Stomach (tissue), 8 donors: ENCODE measurements at regions not wholly inside any gene's neighbourhood (a gene's known extent, or its start where the extent isn't known, plus 50 kb on each side); places are given as distances from the start of the nearest gene placed in this dataset.

Source experiments
- DNase-seq, 2 donors: peaks; one replicate each; pipeline versions ENCODE4 v3.0.0 to v3.0.0-alpha.2; 2013 to 2019
- H3K27ac ChIP-seq, 5 donors: fragments of 200-600 bp in 4 of 5; sonication (generic) in 4 of 5; one replicate each; pipeline ENCODE4 v1.5.1; 2013 to 2019; ENCODE audit warnings: mild to moderate bottlenecking in 1 of 5, moderate library complexity in 1 of 5
- H3K27me3 ChIP-seq, 3 donors: fragments of 200-600 bp; sonication (generic); one replicate each; pipeline ENCODE4 v1.5.1; 2017 to 2019; ENCODE audit warnings: mixed run types in 1 of 3
- H3K36me3 ChIP-seq, 4 donors: fragments of 200-600 bp; sonication (generic); 1 replicate in 3 of 4; 2 replicates in 1 of 4; pipeline ENCODE4 v1.5.1; 2016 to 2019
- H3K4me1 ChIP-seq, 4 donors: fragments of 200-600 bp; sonication (generic); one replicate each; pipeline ENCODE4 v1.5.1; 2016 to 2019
- H3K4me3 ChIP-seq, 4 donors: fragments of 200-600 bp; sonication (generic) in 3 of 4; one replicate each; pipeline ENCODE4 v1.5.1; 2016 to 2019; ENCODE audit warnings: mild to moderate bottlenecking in 1 of 4
- H3K9me3 ChIP-seq, 4 donors: fragments of 200-600 bp; sonication (generic); one replicate each; pipeline ENCODE4 v1.5.1; 2016 to 2019
- CTCF ChIP-seq, 7 experiments: fragments of 450-650 bp in 4 of 7; fragments of 200-600 bp in 3 of 7; sonication (generic) in 3 of 7; IDR thresholded peaks; one replicate each; pipeline ENCODE4 v1.5.1; 2016 to 2019; ENCODE audit warnings: antibody characterized with exemption in 7 of 7, control low read depth in 2 of 7, mild to moderate bottlenecking in 1 of 7
- EP300 ChIP-seq: sonication (generic); formaldehyde crosslinking; IDR thresholded peaks from one replicate; pipeline ENCODE4 v1.6.1; 2017; ENCODE audit warnings: antibody characterized with exemption
- POLR2A ChIP-seq, 4 donors: fragments of 450-650 bp; IDR thresholded peaks; one replicate each; pipeline ENCODE4 v1.6.1; 2016; ENCODE audit warnings: antibody characterized with exemption in 4 of 4, control low read depth in 2 of 4, mild to moderate bottlenecking in 1 of 4, moderate library complexity in 1 of 4
- POLR2AphosphoS5 ChIP-seq, 3 donors: sonication (generic); formaldehyde crosslinking; IDR thresholded peaks; one replicate each; pipeline ENCODE4 v1.6.1; 2016; ENCODE audit warnings: antibody characterized with exemption in 3 of 3
- WGBS, 5 donors: extraction: QIAGEN DNeasy Blood & Tissue Kit in 3 of 5; methylation state at CpG; one replicate each; pipeline versions ENCODE4 v1.1.5 to v1.1.7; 2013 to 2018; 5-methylcytosine and 5-hydroxymethylcytosine counted together
- intact Hi-C: fragments of 100-400 bp; cut with DNase I; formaldehyde crosslinking; loops from one replicate; pipeline ENCODE4 v1.15.1; 2023; ENCODE audit warnings: low total_unique reads
- donor health status: healthy with polysubstance abuse.
- donor health status: Bipolar disorder and iron deficiency.
- donor health status: healthy.

GRCh38 chr1:80050523-80050922, 1044.0 kb upstream of the ADGRL4 start:
- no peaks in the 10 kb centered on the region for H3K4me1 ChIP-seq
- H3K4me3 ChIP-seq: no peak overlapping the region
- peaks cover 0 to 38% (median 2%) of the 10 kb centered on the region in 4 donors for H3K9me3 ChIP-seq
- intact Hi-C loops: no loop called here
- no peaks in the 10 kb centered on the region for H3K27me3 ChIP-seq
- no peaks in the 10 kb centered on the region for H3K36me3 ChIP-seq
- no peak for TF ChIP-seq POLR2A (IDR thresholded peaks at IDR 0.05)
- no peak for TF ChIP-seq EP300
- no peak for TF ChIP-seq POLR2AphosphoS5 (IDR thresholded peaks at IDR 0.05)
- TF ChIP-seq CTCF (IDR thresholded peaks at IDR 0.05): no peak
- 90 to 96% (median 94%) methylated on average over 13 to 14 of the region's 14 CpGs for WGBS, 5 donors
- no peak overlapping the region for H3K27ac ChIP-seq
- no peak for DNase-seq

GRCh38 chr1:80050085-80050484, 1043.6 kb upstream of the ADGRL4 start:
- WGBS, 5 donors: 95 to 98% (median 96%) methylated on average over 15 of the region's 15 CpGs
- TF ChIP-seq EP300 (no peak), CTCF (IDR thresholded peaks at IDR 0.05) (no peak), POLR2A (IDR thresholded peaks at IDR 0.05) (no peak), POLR2AphosphoS5 (IDR thresholded peaks at IDR 0.05) (no peak)

GRCh38 chr1:80048716-80049115, 1042.2 kb upstream of the ADGRL4 start:
- intact Hi-C loops: no loop called here
- H3K4me3 ChIP-seq: no peak overlapping the region
- H3K27ac ChIP-seq: no peak overlapping the region
- DNase-seq: no peak
- no peaks in the 10 kb centered on the region for H3K4me1 ChIP-seq
- H3K9me3 ChIP-seq: peaks cover 0 to 34% (median 2%) of the 10 kb centered on the region in 4 donors
- TF ChIP-seq POLR2A (IDR thresholded peaks at IDR 0.05): no peak
- no peaks in the 10 kb centered on the region for H3K27me3 ChIP-seq
- no peaks in the 10 kb centered on the region for H3K36me3 ChIP-seq

More at GRCh38 chr1:80050085-80050484, 1043.6 kb upstream of the ADGRL4 start:
- no peaks in the 10 kb centered on the region for H3K36me3 ChIP-seq
- H3K4me3 ChIP-seq: no peak overlapping the region
- intact Hi-C loops: no loop called here
- H3K4me1 ChIP-seq: no peaks in the 10 kb centered on the region
- H3K27ac ChIP-seq: no peak overlapping the region
- H3K27me3 ChIP-seq: no peaks in the 10 kb centered on the region
- H3K9me3 ChIP-seq: peaks cover 0 to 38% (median 2%) of the 10 kb centered on the region in 4 donors
- DNase-seq: no peak

GRCh38 chr1:80047791-80048190, 1041.3 kb upstream of the ADGRL4 start:
- intact Hi-C loops: no loop called here

More at GRCh38 chr1:80047791-80048190, 1041.3 kb upstream of the ADGRL4 start:
- H3K27ac ChIP-seq: no peak overlapping the region
- H3K27me3 ChIP-seq: no peaks in the 10 kb centered on the region
- H3K36me3 ChIP-seq: no peaks in the 10 kb centered on the region
- 74 to 91% (median 85%) methylated on average over 2 of the region's 2 CpGs for WGBS, 5 donors
- peaks cover 0 to 25% (median 2%) of the 10 kb centered on the region in 4 donors for H3K9me3 ChIP-seq
- H3K4me3 ChIP-seq: no peak overlapping the region
- TF ChIP-seq CTCF (IDR thresholded peaks at IDR 0.05) (no peak), POLR2AphosphoS5 (IDR thresholded peaks at IDR 0.05) (no peak), EP300 (no peak), POLR2A (IDR thresholded peaks at IDR 0.05) (no peak)
- H3K4me1 ChIP-seq: no peaks in the 10 kb centered on the region
- DNase-seq: no peak
